ENCODE measurements at regions not wholly inside any gene's neighbourhood (a gene's known extent, or its start where the extent isn't known, plus 50 kb on each side); places are given as distances from the start of the nearest gene placed in this dataset.

DNA sequence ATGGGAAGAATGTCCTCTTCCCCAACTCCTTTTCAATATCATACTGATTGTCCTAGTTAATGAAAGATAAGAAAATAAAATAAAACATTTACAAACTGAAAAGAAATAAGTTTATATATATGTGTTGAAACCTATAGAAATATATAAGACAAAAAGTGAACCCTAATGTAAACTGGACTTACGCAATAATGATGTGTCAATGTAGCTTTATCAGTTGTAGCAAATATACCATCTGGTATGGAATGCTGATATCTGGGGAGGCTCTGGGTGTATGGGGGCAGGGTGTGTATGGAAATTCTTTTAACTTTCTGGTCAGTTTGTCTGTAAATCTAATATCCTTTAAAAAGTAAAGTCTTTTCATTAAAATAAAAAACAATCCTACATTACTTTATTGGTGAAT is 603.9 kb downstream of the DMRTA1 start:
- Histone ChIP-seq H3K4me1 (no peaks in the 10 kb centered on the region), H3K36me3 (no peaks in the 10 kb centered on the region), H3K27me3 (no peaks in the 10 kb centered on the region), H3K27ac (no peak overlapping the region), H3K4me3 (no peak overlapping the region), H3K9me3 (no peaks in the 10 kb centered on the region)
- DNase-seq (ENCODE audit: low spot score in 2 of 2) = no peak
- TF ChIP-seq, protein P1, sequence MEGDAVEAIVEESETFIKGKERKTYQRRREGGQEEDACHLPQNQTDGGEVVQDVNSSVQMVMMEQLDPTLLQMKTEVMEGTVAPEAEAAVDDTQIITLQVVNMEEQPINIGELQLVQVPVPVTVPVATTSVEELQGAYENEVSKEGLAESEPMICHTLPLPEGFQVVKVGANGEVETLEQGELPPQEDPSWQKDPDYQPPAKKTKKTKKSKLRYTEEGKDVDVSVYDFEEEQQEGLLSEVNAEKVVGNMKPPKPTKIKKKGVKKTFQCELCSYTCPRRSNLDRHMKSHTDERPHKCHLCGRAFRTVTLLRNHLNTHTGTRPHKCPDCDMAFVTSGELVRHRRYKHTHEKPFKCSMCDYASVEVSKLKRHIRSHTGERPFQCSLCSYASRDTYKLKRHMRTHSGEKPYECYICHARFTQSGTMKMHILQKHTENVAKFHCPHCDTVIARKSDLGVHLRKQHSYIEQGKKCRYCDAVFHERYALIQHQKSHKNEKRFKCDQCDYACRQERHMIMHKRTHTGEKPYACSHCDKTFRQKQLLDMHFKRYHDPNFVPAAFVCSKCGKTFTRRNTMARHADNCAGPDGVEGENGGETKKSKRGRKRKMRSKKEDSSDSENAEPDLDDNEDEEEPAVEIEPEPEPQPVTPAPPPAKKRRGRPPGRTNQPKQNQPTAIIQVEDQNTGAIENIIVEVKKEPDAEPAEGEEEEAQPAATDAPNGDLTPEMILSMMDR (IDR thresholded peaks at IDR 0.05) = no peak
- intact Hi-C loops (cut with DNase I) = no loop called here

DNA sequence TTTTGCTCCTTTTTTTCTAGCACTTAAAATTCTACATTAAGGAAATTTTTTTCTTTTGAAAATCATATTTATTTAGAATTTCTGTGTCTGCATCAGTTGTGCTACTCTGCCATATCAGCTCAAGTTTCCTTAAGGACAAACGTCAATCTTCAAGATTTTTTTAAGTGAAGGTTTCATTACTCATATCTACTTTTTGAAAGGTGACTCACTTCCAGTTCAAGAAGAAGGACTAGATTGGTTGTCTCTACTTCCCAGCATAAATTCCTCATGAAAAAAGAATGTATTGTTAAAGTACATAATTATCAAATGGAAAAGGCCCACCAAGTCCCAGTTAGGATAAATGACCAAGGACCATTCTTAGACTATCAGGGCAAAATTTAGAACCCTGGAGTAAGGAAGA is 626.5 kb downstream of the DMRTA1 start:
- no peaks in the 10 kb centered on the region for H3K36me3 ChIP-seq
- H3K4me1 ChIP-seq = no peaks in the 10 kb centered on the region
- no peaks in the 10 kb centered on the region for H3K9me3 ChIP-seq
- intact Hi-C loops (cut with DNase I) = no loop called here
- TF ChIP-seq, protein P1 (IDR thresholded peaks at IDR 0.05) = no peak
- H3K27ac ChIP-seq = no peak overlapping the region
- no peaks in the 10 kb centered on the region for H3K27me3 ChIP-seq
- no peak overlapping the region for H3K4me3 ChIP-seq
- DNase-seq (ENCODE audit: low spot score in 2 of 2) = no peak

DNA sequence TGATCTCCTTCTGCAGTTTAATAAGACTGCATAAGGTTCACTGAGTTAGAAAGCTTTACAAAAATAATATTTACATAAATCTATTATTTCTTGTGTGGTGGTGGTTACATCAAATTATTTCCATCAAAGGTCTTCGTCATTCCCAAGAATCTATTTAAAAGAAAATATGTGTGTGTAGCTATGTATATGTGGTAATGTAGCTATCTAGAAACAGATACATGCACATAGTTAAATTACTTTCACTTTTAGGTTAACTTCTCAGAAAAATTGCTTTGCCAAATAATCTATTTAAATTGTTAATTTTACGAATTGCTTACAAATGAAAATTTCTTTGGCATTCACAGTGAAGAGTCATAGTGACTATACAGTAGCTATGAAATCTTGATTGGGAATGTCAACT is 633.2 kb downstream of the DMRTA1 start:
- no peak overlapping the region for H3K27ac ChIP-seq
- no peaks in the 10 kb centered on the region for H3K9me3 ChIP-seq
- TF ChIP-seq, protein P1 (IDR thresholded peaks at IDR 0.05) = no peak
- no peaks in the 10 kb centered on the region for H3K4me1 ChIP-seq
- no peaks in the 10 kb centered on the region for H3K36me3 ChIP-seq
- intact Hi-C loops (cut with DNase I) = no loop called here
- no peak for DNase-seq (ENCODE audit: low spot score in 2 of 2)
- H3K27me3 ChIP-seq = no peaks in the 10 kb centered on the region
- no peak overlapping the region for H3K4me3 ChIP-seq

DNA sequence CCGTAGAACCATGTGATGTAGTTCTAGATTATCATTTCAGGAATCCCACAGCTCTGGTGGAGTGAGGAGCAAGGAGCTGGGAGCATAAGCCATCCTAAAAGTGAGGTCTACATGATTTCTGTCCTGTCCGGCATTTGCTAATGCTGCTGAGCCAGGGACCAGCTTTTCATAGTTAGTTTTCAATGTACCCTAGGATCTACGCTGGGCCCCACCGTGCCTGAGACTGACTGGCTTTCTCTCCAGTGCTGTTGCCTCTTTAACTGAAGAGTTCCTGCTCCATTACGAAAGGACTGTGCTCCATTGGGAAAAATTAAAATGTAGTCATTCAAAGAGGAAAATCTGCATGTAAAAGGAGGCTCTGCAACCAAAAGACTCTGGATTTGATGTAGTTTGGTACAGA is 634.8 kb downstream of the DMRTA1 start:
- Histone ChIP-seq H3K4me1 (no peaks in the 10 kb centered on the region), H3K27me3 (no peaks in the 10 kb centered on the region), H3K36me3 (no peaks in the 10 kb centered on the region), H3K27ac (no peak overlapping the region), H3K4me3 (no peak overlapping the region), H3K9me3 (no peaks in the 10 kb centered on the region)
- TF ChIP-seq, protein P1 (IDR thresholded peaks at IDR 0.05) = no peak
- no peak for DNase-seq (ENCODE audit: low spot score in 2 of 2)
- intact Hi-C loops (cut with DNase I) = no loop called here

DNA sequence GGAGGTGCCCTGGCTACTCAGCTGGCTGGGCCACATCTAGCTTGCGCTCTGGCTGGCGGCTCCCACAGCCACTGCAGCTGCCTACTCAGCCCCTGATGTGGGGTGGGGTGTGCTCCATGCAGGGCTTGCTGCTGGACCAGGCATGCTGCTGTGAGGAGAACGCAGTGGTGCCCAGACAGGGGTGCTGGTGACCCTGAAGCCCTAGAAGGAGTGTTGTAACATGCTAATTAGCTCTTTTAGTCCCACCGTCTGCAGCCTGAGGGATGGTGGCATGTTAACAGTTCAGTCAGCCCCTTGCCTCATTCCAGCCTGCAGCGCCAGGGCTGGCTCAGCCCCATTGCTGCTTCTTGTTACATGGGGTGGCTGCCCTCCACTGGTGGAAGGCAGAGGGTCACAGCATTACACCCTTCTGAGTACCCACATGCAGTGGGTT is 642.3 kb downstream of the DMRTA1 start:
- no peaks in the 10 kb centered on the region for H3K9me3 ChIP-seq
- no peak overlapping the region for H3K4me3 ChIP-seq
- no peaks in the 10 kb centered on the region for H3K27me3 ChIP-seq
- intact Hi-C loops (cut with DNase I) = no loop called here
- TF ChIP-seq, protein P1 (IDR thresholded peaks at IDR 0.05) = no peak
- no peak overlapping the region for H3K27ac ChIP-seq
- no peaks in the 10 kb centered on the region for H3K4me1 ChIP-seq
- DNase-seq (ENCODE audit: low spot score in 2 of 2) = no peak
- H3K36me3 ChIP-seq = no peaks in the 10 kb centered on the region

DNA sequence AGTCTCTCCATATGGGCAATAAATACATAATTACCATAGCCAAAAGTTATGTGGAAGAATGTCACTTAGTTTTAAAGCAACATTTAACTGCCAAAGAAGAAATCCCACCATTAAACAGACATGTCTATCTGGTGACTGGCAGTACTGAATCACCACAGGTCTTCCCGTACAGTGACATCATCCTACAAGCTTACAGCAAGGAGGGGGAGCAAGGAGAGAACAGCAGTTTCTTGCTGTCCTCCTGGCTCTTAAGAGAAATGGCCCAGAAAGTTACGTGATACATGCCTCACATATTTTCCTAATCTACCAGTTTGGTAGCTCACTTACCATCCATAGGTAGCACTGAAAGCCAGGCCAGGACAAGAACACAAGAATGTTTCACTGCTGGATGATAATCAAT is 671.0 kb downstream of the DMRTA1 start:
- Histone ChIP-seq H3K36me3 (no peaks in the 10 kb centered on the region), H3K4me1 (no peaks in the 10 kb centered on the region), H3K27me3 (no peaks in the 10 kb centered on the region), H3K9me3 (no peaks in the 10 kb centered on the region), H3K4me3 (no peak overlapping the region), H3K27ac (no peak overlapping the region)
- intact Hi-C loops (cut with DNase I) = no loop called here
- no peak for DNase-seq (ENCODE audit: low spot score in 2 of 2)
- TF ChIP-seq, protein P1 (IDR thresholded peaks at IDR 0.05) = no peak

All from ascending aorta (tissue), 2 donors.